GM12878 (cell line): ENCODE measurements at regions not wholly inside any gene's neighbourhood (a gene's known extent, or its start where the extent isn't known, plus 50 kb on each side); places are given as distances from the start of the nearest gene placed in this dataset.

ENCODE experiments used
- ATAC-seq: fragments of 200-7000 bp; cut with Tn5 transposase; 3 replicates; pipeline ENCODE4 v1.9.1; 2020; ENCODE audit warnings: mild to moderate bottlenecking, moderate library complexity
- BruUV-seq: library from RNA; stranded (reverse); fragments of 400-500 nt; replicated peaks from 2 replicates; lab custom pipeline; 2021; lab: Mats Ljungman, UMichigan
- CTCF ChIA-PET: fragments of 300-600 bp; sonication (Branson Sonifier 250); formaldehyde crosslinking; extraction: SDS; loops from one replicate; lab custom pipeline; 2021; ENCODE audit warnings: inconsistent platforms; lab: Yijun Ruan, JAX
- POLR2A ChIA-PET: fragments of 350-600 bp; formaldehyde crosslinking; extraction: SDS; loops from one replicate; lab custom pipeline; 2021; ENCODE audit warnings: inconsistent platforms; lab: Charles Lee
- RAD21 ChIA-PET: fragments of 300-600 bp; sonication (Branson Sonifier 250); formaldehyde crosslinking; loops from one replicate; lab custom pipeline; 2023; ENCODE audit warnings: antibody characterized with exemption; ENCODE audit not compliant: unreplicated experiment; lab: Charles Lee
- SMC1A ChIA-PET: fragments of 300-600 bp; sonication (Branson Sonifier 250); formaldehyde crosslinking; loops from one replicate; lab custom pipeline; 2023; ENCODE audit not compliant: unreplicated experiment, uncharacterized antibody; lab: Charles Lee
- DNase-seq: peaks from one replicate; pipeline ENCODE4 v3.0.0-alpha.2; 2011; ENCODE audit warnings: low read depth, low spot score
- FAIRE-seq: peaks from 3 replicates; lab custom pipeline; 2011; peaks lifted over from hg19 to GRCh38; lab: Jason Lieb, UNC
- H2AFZ ChIP-seq: 2 replicates; pipeline ENCODE4 v1.6.0; 2011; ENCODE audit warnings: low read depth, low read length, control low read depth; ENCODE audit not compliant: control insufficient read depth
- H3K27ac ChIP-seq: 2 replicates; pipeline ENCODE4 v1.5.1; 2011; ENCODE audit warnings: control low read depth; ENCODE audit not compliant: control insufficient read depth, insufficient read depth
- H3K27me3 ChIP-seq, 2 experiments: replicated peaks in 1 of 2; 2 replicates each; pipeline versions ENCODE4 v1.6.0 to v1.6.1; 2011; ENCODE audit warnings: low read length in 1 of 2; ENCODE audit not compliant: control insufficient read depth in 2 of 2, insufficient read depth in 2 of 2
- H3K36me3 ChIP-seq, 2 experiments: 2 replicates each; pipeline ENCODE4 v1.5.1; 2011; ENCODE audit warnings: low read length in 1 of 2; ENCODE audit not compliant: control insufficient read depth in 2 of 2, insufficient read depth in 2 of 2
- H3K4me1 ChIP-seq: 2 replicates; pipeline ENCODE4 v1.6.1; 2011; ENCODE audit warnings: mild to moderate bottlenecking, low read length, moderate library complexity, mixed read lengths; ENCODE audit not compliant: control insufficient read depth, insufficient read depth
- H3K4me2 ChIP-seq: 2 replicates; pipeline ENCODE4 v1.6.0; 2011; ENCODE audit warnings: control low read depth; ENCODE audit not compliant: control insufficient read depth, insufficient read depth
- H3K4me3 ChIP-seq: fragments of 200-600 bp; sonication (generic); 2 replicates; pipeline ENCODE4 v1.5.1; 2016
- H3K79me2 ChIP-seq: 2 replicates; pipeline ENCODE4 v1.6.0; 2011; ENCODE audit warnings: low read length; ENCODE audit not compliant: control insufficient read depth, insufficient read depth
- H3K9ac ChIP-seq: 2 replicates; pipeline ENCODE4 v1.8.0; 2011; ENCODE audit warnings: low read length, control low read depth, mixed read lengths; ENCODE audit not compliant: control insufficient read depth, insufficient read depth
- H3K9me3 ChIP-seq: replicated peaks from 3 replicates; pipeline ENCODE4 v1.5.1; 2011; ENCODE audit warnings: mild to moderate bottlenecking, low read length; ENCODE audit not compliant: control insufficient read depth, insufficient read depth
- H4K20me1 ChIP-seq: 2 replicates; pipeline ENCODE4 v1.6.0; 2011; ENCODE audit not compliant: control insufficient read depth, insufficient read depth
- BCL11A ChIP-seq: IDR thresholded peaks from 2 replicates; pipeline ENCODE4 v1.6.1; 2011; ENCODE audit warnings: low read depth, low read length
- CBX3 ChIP-seq: fragments of 200-600 bp; sonication (generic); IDR thresholded peaks from 2 replicates; pipeline ENCODE4 v1.6.1; 2016; ENCODE audit warnings: low read depth, borderline replicate concordance
- EGR1 ChIP-seq, 2 experiments: IDR thresholded peaks; 1 replicate in 1 of 2; 2 replicates in 1 of 2; pipeline ENCODE4 v1.6.1; 2011 to 2012; ENCODE audit warnings: low read depth in 2 of 2, low read length in 2 of 2, borderline replicate concordance in 1 of 2, mild to moderate bottlenecking in 1 of 2, moderate library complexity in 1 of 2
- HDAC6 ChIP-seq: fragments of 200-600 bp; sonication (generic); IDR thresholded peaks from one replicate; pipeline ENCODE4 v1.8.0; 2017; ENCODE audit warnings: antibody characterized with exemption; ENCODE audit not compliant: unreplicated experiment
- MEF2B ChIP-seq: fragments of 450-650 bp; IDR thresholded peaks from 2 replicates; pipeline ENCODE4 v1.6.1; 2018; ENCODE audit warnings: mild to moderate bottlenecking, moderate library complexity; ENCODE audit not compliant: partially characterized antibody, poor library complexity, severe bottlenecking
- MTA2 ChIP-seq: fragments of 450-650 bp; IDR thresholded peaks from 2 replicates; pipeline ENCODE4 v1.6.1; 2016; ENCODE audit warnings: low read depth, mild to moderate bottlenecking, moderate library complexity
- NFYA ChIP-seq: IDR thresholded peaks from 2 replicates; pipeline ENCODE4 v1.6.1; 2011; ENCODE audit warnings: low read depth, mild to moderate bottlenecking, low read length, improper control_type of control experiment, borderline replicate concordance
- POU2F2 ChIP-seq: IDR thresholded peaks from 3 replicates; pipeline ENCODE4 v1.6.1; 2011; ENCODE audit warnings: low read depth, mild to moderate bottlenecking, low read length, borderline replicate concordance
- ZNF24 ChIP-seq: fragments of 450-650 bp; IDR thresholded peaks from 2 replicates; pipeline ENCODE4 v1.6.1; 2017; ENCODE audit warnings: antibody characterized with exemption, mild to moderate bottlenecking
- ZNF384 ChIP-seq: IDR thresholded peaks from 2 replicates; pipeline ENCODE4 v1.6.1; 2012; ENCODE audit warnings: low read depth, mild to moderate bottlenecking, low read length, improper control_type of control experiment, borderline replicate concordance
- WGBS: methylation state at CpG from one replicate; pipeline ENCODE4 v1.1.6; 2016; ENCODE audit warnings: low lambda C conversion rate; ENCODE audit not compliant: insufficient replicate concordance, insufficient coverage; ENCODE audit errors: missing lambda C conversion rate; 5-methylcytosine and 5-hydroxymethylcytosine counted together
- in situ Hi-C: fragments of 300-500 bp; cut with MboI; formaldehyde crosslinking; loops from 9 replicates; pipeline ENCODE4 v1.14.3; 2018; ENCODE audit warnings: mixed read lengths
- intact Hi-C: fragments of 100-400 bp; cut with micrococcal nuclease; formaldehyde crosslinking; loops from one replicate; pipeline ENCODE4 v1.14.2; 2022; ENCODE audit not compliant: unreplicated experiment
- TF ChIP-seq, protein P1 (sequence below): fragments of 450-650 bp; IDR thresholded peaks from 2 replicates; pipeline ENCODE4 v1.6.1; 2016; ENCODE audit warnings: mild to moderate bottlenecking

DNA sequence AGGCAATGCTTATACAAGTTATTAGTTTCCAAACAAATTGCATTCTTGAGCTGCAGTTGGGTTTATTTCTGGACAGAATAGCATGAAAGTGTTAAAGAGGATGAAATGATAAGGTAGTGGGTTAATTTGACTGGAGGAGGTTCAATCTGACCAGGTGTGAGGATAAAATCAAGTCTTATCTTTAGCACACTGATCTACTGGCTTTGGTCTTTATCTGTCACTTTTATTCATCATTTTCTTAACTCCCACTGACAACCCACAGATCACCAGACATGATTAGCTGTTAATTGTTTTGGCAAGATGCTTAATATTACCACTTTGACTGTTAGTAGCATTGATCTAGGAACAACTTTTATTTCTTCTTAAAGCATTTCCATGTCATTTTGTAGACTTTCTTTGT, 74.4 kb upstream of the CNTLN start (continued):
- TF ChIP-seq NFYA (no peak), CBX3 (no peak)
- TF ChIP-seq, all 136 proteins: peak for 0

DNA sequence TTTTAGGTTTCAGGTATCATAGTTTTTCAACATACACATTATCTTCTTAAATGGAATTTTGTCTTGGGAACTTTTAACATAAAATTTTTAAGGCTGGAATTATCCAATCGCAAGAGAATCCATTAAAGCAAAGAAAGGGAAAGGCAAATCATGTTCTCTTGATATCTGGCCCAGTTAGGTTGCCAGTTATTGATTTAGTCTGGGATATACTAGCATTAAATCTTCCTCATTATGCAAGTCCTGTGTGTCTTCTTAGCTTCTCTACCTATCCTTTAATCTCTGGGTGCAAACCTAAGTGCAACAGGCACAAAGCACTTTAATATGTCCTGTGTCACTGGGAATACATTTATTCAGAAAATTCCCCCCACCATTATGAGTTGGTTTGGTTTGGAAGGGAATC, 75.4 kb upstream of the CNTLN start:
- Histone ChIP-seq H3K9me3 (no peaks in the 10 kb centered on the region), H3K4me3 (no peak overlapping the region), H3K9ac (no peak overlapping the region), H2AFZ (no peak overlapping the region), H3K27ac (no peak overlapping the region), H4K20me1 (no peaks in the 10 kb centered on the region), H3K4me1 (no peaks in the 10 kb centered on the region), H3K4me2 (no peak overlapping the region), H3K27me3 (no peaks in the 10 kb centered on the region), H3K36me3 (no peaks in the 10 kb centered on the region), H3K79me2 (no peaks in the 10 kb centered on the region)
- RAD21 ChIA-PET: no interaction called here
- DNase-seq (no peak), FAIRE-seq (no peak), ATAC-seq (no peak)
- SMC1A ChIA-PET: no interaction called here
- CTCF ChIA-PET: no interaction called here
- WGBS: 25% methylated on average over 1 of the region's 1 CpG
- TF ChIP-seq ZNF384 (no peak), POU2F2 (no peak), MEF2B (no peak), EGR1 (IDR thresholded peaks at IDR 0.05; ENCODE audit: borderline replicate concordance in 1 of 2, low read depth in 2 of 2, low read length in 2 of 2) (no peak), HDAC6 (no peak), BCL11A (no peak), ZNF24 (no peak), MTA2 (no peak)
- TF ChIP-seq, protein P1, sequence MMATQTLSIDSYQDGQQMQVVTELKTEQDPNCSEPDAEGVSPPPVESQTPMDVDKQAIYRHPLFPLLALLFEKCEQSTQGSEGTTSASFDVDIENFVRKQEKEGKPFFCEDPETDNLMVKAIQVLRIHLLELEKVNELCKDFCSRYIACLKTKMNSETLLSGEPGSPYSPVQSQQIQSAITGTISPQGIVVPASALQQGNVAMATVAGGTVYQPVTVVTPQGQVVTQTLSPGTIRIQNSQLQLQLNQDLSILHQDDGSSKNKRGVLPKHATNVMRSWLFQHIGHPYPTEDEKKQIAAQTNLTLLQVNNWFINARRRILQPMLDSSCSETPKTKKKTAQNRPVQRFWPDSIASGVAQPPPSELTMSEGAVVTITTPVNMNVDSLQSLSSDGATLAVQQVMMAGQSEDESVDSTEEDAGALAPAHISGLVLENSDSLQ: no peak
- intact Hi-C loops (no loop called here), in situ Hi-C loops (no loop called here)
- POLR2A ChIA-PET: no interaction called here
- no TSS peak for BruUV-seq
